ENCODE measurements at regions not wholly inside any gene's neighbourhood (a gene's known extent, or its start where the extent isn't known, plus 50 kb on each side); places are given as distances from the start of the nearest gene placed in this dataset.

DNA sequence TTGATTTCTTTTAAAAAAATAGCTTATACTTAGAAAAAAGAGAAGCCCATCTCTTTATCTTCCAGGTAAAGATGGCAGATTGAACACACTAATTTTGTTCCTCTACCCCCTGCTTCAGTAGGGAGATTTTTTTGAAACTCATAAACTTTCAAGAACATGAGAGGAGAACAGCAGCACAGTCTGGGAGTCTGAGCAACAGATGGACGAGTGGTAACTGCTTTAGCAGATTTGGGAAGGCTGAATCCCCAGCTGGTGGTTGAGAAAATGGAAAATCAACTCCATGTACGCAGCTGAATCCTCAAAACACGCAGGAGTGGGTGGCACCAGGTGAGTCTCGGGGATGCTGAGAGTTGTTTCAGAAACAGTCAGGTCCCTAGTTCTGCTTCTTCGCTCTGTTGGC, 114.6 kb upstream of the CTBP2 start:
- ChIA-PET POLR2A (no interaction called here), CTCF (ENCODE audit: unreplicated experiment) (no interaction called here)
- TF ChIP-seq, protein P1, sequence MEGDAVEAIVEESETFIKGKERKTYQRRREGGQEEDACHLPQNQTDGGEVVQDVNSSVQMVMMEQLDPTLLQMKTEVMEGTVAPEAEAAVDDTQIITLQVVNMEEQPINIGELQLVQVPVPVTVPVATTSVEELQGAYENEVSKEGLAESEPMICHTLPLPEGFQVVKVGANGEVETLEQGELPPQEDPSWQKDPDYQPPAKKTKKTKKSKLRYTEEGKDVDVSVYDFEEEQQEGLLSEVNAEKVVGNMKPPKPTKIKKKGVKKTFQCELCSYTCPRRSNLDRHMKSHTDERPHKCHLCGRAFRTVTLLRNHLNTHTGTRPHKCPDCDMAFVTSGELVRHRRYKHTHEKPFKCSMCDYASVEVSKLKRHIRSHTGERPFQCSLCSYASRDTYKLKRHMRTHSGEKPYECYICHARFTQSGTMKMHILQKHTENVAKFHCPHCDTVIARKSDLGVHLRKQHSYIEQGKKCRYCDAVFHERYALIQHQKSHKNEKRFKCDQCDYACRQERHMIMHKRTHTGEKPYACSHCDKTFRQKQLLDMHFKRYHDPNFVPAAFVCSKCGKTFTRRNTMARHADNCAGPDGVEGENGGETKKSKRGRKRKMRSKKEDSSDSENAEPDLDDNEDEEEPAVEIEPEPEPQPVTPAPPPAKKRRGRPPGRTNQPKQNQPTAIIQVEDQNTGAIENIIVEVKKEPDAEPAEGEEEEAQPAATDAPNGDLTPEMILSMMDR (conservative IDR thresholded peaks at IDR 0.05; ENCODE audit: low read length) = no peak
- TF ChIP-seq EZH2phosphoT487 (IDR thresholded peaks at IDR 0.05; ENCODE audit: borderline replicate concordance, low read depth, low read length) = no peak

GRCh38 chr10:125273023-125273422, 112.7 kb upstream of the CTBP2 start:
- intact Hi-C loops (cut with micrococcal nuclease; ENCODE audit: unreplicated experiment) = no loop called here
- no peaks in the 10 kb centered on the region for H3K9me2 ChIP-seq (ENCODE audit: insufficient read depth, low read length)
- no peak for DNase-seq (ENCODE audit: low spot score)
- H2AFZ ChIP-seq (ENCODE audit: low read length) = no peak overlapping the region
- H4K20me1 ChIP-seq (ENCODE audit: insufficient read depth, low read length) = no peaks in the 10 kb centered on the region
- no peaks in the 10 kb centered on the region for H3K79me2 ChIP-seq (ENCODE audit: insufficient read depth, low read depth, low read length)
- no peak overlapping the region for H3K4me3 ChIP-seq (ENCODE audit: low read depth, low read length, poor library complexity, severe bottlenecking)
- CTCF ChIA-PET (ENCODE audit: unreplicated experiment) = no interaction called here
- no peaks in the 10 kb centered on the region for H3K36me3 ChIP-seq (ENCODE audit: insufficient read depth, low read length)
- no peaks in the 10 kb centered on the region for H3K4me1 ChIP-seq (ENCODE audit: insufficient read depth, low read length, poor library complexity, severe bottlenecking)
- H3K9me3 ChIP-seq (ENCODE audit: low read length) = no peaks in the 10 kb centered on the region
- H3K27ac ChIP-seq (ENCODE audit: low read depth, low read length, poor library complexity, severe bottlenecking) = no peak overlapping the region
- no TSS peak for BruUV-seq (replicated peaks)
- no peak overlapping the region for H3K4me2 ChIP-seq (ENCODE audit: low read length)
- TF ChIP-seq, protein P1 (conservative IDR thresholded peaks at IDR 0.05; ENCODE audit: low read length) = no peak
- no peak for TF ChIP-seq EZH2phosphoT487 (IDR thresholded peaks at IDR 0.05; ENCODE audit: borderline replicate concordance, low read depth, low read length)
- POLR2A ChIA-PET = no interaction called here

More for the DNA sequence above, 114.6 kb upstream of the CTBP2 start:
- H4K20me1 ChIP-seq (ENCODE audit: insufficient read depth, low read length) = no peaks in the 10 kb centered on the region
- intact Hi-C loops (cut with micrococcal nuclease; ENCODE audit: unreplicated experiment) = no loop called here
- H3K4me3 ChIP-seq (ENCODE audit: low read depth, low read length, poor library complexity, severe bottlenecking) = no peak overlapping the region
- no peak overlapping the region for H2AFZ ChIP-seq (ENCODE audit: low read length)
- no peak overlapping the region for H3K4me2 ChIP-seq (ENCODE audit: low read length)
- DNase-seq (ENCODE audit: low spot score) = no peak
- H3K4me1 ChIP-seq (ENCODE audit: insufficient read depth, low read length, poor library complexity, severe bottlenecking) = no peaks in the 10 kb centered on the region
- no peaks in the 10 kb centered on the region for H3K9me3 ChIP-seq (ENCODE audit: low read length)
- H3K27ac ChIP-seq (ENCODE audit: low read depth, low read length, poor library complexity, severe bottlenecking) = no peak overlapping the region
- BruUV-seq (replicated peaks) = no TSS peak
- no peaks in the 10 kb centered on the region for H3K9me2 ChIP-seq (ENCODE audit: insufficient read depth, low read length)
- no peaks in the 10 kb centered on the region for H3K79me2 ChIP-seq (ENCODE audit: insufficient read depth, low read depth, low read length)
- no peaks in the 10 kb centered on the region for H3K36me3 ChIP-seq (ENCODE audit: insufficient read depth, low read length)

- Histone ChIP-seq H3K9me3 (ENCODE audit: low read length) (no peaks in the 10 kb centered on the region), H3K4me1 (ENCODE audit: insufficient read depth, low read length, poor library complexity, severe bottlenecking) (no peaks in the 10 kb centered on the region), H2AFZ (ENCODE audit: low read length) (no peak overlapping the region), H3K9me2 (ENCODE audit: insufficient read depth, low read length) (no peaks in the 10 kb centered on the region), H3K4me2 (ENCODE audit: low read length) (no peak overlapping the region), H4K20me1 (ENCODE audit: insufficient read depth, low read length) (no peaks in the 10 kb centered on the region), H3K4me3 (ENCODE audit: low read depth, low read length, poor library complexity, severe bottlenecking) (no peak overlapping the region), H3K36me3 (ENCODE audit: insufficient read depth, low read length) (no peaks in the 10 kb centered on the region), H3K27ac (ENCODE audit: low read depth, low read length, poor library complexity, severe bottlenecking) (no peak overlapping the region), H3K79me2 (ENCODE audit: insufficient read depth, low read depth, low read length) (no peaks in the 10 kb centered on the region)
- CTCF ChIA-PET (ENCODE audit: unreplicated experiment) = no interaction called here
- TF ChIP-seq EZH2phosphoT487 (IDR thresholded peaks at IDR 0.05; ENCODE audit: borderline replicate concordance, low read depth, low read length) = no peak
- TF ChIP-seq, protein P1 (conservative IDR thresholded peaks at IDR 0.05; ENCODE audit: low read length) = no peak
- intact Hi-C loops (cut with micrococcal nuclease; ENCODE audit: unreplicated experiment) = no loop called here
- POLR2A ChIA-PET = no interaction called here
- no peak for DNase-seq (ENCODE audit: low spot score)
- no TSS peak for BruUV-seq (replicated peaks)
Observed at GRCh38 chr10:125269716-125270115, 109.4 kb upstream of the CTBP2 start.

Data from OCI-LY7 (cell line).